GM19351 (cell line): ENCODE measurements at regions not wholly inside any gene's neighbourhood (a gene's known extent, or its start where the extent isn't known, plus 50 kb on each side); places are given as distances from the start of the nearest gene placed in this dataset.
"Not testable (repeated sequence)": the region's sequence is repeated elsewhere in the genome, so short reads cannot be mapped to it uniquely, and the experiment has no call there.

Experiments
- ATAC-seq: cut with Tn5 transposase; IDR thresholded peaks from one replicate; pipeline ENCODE4 v1.9.1; 2021; ENCODE audit warnings: mild to moderate bottlenecking, moderate library complexity; ENCODE audit not compliant: unreplicated experiment

DNA sequence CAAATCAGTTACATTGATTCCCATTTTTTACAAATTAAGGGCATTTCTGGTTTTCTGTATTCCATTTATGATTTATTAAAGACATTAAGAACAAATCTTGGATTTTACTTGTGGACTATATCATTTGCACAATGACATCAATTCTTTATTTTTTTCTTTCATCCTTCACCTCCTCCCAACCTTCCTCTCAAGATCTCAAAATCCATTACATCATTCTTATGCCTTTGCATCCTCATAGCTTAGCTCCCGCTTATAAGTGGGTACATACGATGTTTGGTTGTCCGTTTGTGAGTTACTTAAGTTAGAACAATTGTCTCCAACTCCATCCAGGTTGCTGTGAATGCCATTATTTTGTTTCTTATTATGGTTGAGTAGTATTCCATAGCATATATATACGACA, 752.8 kb downstream of the CD109 start:
- ATAC-seq: no peak

DNA sequence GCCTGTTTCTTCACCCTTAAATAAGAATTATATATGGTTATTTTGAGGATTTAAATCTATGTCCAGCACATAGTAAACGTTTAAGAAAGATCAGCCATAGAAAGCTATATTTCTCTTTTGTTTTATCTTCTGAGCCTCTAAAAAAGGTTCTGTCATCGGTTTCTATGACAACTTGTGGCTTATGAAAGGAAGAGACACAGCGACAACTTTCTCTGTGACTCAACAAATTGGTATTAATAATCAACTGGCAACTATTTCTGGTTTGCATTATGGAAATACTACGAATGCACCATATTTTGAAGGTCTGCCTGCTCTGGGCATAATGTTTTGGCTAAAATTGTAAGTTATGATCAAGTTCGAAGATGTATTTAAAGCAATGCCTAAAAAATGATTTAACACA, 751.0 kb downstream of the CD109 start:
- ATAC-seq: peak; percentile 86

DNA sequence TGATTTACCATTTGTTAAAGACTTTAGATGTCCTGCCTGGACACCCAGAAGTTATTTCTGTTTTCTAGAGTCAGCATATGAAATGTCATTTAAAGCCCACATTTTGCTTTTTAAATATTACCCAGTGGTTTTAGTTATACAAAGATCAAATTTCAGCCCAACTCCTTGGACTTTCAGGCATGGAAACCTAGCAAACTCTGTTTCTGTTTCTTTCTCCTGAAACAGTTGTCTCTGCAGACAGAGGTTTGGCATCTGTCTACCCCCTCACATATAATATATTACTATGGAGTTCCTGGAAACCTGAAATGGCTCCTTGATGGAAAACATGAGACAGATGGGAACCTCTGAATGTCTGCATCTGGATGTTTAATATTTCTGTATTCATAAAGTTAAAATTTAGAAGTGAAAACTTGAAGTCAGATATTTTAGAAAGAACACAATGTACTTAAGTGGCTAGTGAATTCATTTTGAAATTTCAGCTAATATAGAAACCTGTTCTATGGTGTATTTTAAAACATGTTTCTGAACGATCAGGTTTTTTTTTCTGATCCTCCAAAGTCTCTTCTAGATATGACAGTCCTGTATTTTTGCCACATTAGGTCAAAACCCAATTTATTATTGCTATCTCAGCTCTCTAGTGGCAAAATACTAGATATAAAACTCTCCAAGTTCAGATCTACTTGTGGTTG, 743.3 kb downstream of the CD109 start:
- peak; percentile 74 for ATAC-seq

DNA sequence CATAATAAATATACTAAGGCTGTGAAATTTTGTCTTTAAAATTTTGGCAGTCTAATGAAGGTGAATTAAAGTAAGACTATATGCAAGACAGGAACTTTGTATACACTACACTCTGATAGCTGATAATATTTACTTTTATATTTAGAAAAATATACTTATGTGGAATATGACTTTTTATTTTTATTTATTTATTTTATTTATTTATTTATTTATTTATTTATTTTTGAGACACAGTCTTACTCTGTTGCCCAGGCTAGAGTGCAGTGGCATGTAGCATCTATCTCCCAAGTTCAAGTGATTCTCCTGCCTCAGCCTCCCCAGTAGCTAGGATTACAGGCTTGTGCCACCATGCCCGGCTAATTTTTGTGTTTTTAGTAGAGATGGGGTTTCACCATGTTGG, 742.4 kb downstream of the CD109 start:
- ATAC-seq: not testable (repeated sequence)

DNA sequence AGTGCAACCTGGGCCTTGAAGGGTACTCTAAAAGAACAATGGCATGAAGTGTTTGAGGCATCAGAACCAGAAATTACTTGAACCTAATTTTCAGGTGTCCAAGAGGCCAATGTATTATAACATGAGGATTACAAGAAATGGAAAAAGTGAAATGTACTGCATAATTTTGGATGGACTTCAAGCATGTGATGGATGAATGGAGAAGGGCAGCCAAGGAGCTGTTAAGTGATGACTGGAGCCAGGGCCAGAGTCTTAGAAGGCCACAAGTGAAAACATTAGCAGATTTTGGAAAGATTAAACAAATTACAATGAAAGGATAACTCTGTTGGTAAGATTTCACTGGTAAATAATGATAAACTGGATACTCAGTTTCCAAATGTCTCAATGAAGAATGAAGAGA, 738.2 kb downstream of the CD109 start:
- no peak for ATAC-seq

DNA sequence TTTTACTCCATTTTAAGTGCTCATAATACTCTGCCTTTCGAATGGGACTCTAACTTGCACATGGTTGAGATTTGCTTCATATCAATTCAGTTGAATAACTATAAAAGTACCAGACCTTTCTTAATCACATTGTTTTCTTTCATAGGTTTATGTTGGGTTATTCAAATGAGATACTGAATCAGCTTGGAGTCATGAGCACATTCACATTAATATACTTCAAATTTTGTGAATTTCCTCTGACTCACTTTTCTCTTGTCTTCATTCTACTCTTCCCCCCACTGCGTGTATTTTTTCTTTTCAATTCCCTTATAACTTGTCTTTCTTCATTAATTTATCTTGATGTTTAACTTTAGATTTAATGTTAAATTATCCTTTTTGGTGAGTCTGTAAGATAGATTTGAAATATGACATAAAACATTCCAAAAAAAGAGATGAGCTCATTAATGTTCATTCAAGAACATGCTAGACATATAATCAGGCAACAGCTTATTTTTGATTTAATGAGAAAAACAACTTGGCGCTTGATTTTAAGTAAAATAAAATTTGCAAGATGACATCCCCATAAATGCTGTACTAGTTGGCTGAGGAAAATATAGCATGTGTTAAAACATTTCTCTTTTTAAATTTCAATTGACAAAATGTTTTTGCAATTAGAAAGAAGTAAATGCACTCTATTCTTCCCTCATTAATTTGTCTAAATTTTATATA, 736.0 kb downstream of the CD109 start:
- no peak for ATAC-seq

DNA sequence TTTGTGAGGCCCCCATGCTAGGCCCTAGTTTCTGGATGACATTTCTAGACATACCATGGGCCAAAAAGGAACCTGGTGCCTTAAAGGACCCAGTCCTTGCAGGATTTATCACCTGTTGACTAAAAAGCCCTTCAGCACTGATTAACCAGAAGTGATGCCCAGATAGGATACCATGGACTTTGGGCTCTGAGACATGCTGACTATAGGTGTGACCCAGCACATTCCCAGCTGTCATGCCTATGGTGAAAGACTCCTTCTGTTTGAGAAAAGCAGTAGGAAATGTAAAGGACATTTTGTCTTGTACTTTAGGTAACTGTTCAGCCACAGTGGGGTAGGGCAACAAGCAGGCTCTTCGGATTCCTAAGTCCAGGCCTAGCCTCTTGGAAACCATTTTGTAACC, 724.2 kb downstream of the CD109 start:
- no peak for ATAC-seq

DNA sequence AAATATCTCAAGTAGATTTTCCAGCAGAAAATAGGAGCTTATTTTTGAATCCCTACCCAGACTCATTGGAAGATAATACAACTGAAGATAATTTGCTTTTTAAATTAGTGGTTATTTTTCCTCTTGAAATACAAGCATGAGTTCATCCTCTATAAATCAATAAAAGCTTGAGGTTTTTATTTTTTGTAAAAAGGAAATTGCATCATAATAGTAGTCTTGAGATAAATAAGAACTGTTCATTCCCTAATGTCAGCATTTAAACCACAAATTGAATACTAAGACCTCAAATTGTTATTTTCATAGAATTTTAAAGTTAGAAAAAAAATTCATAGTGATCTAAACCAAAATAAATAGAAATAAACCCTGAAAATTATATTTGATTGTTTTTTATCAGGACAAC, 719.1 kb downstream of the CD109 start:
- no peak for ATAC-seq

DNA sequence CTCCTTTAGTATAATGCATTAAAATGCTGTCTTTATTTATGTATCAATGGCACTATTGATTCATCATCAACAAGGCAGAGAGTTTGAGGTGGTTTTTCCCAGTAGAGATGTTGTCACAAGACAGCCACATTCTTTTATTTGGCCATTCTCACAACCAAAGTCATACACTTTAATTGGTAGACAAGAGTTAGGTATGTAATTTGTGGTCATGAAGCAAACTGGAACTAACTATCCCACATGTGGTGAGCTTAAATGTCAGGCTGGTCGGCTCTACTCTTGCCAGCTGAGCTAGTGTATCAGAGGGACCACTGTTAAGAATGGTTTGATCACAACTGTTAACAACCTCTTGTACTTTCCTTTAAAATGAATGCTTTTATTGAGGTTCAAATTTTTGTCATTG, 714.6 kb downstream of the CD109 start:
- no peak for ATAC-seq

DNA sequence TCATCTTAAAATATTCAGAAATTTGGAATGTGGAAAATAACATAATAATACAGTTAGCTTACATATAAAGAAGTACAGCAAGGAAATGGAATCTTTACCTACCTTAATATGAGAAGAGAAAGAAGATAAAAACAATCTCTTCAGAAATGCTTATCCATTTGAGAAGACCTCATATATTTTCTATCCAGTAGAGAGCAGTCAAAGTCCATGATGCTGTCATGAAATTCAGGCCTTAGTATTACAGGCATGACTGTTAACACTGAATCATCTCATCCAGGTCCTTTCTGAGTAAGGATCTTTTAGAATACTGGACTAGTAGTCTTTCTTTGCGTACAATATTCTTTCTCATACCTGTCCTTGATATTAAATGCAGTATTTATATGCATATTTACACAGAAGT, 713.4 kb downstream of the CD109 start:
- peak; percentile 85 for ATAC-seq

DNA sequence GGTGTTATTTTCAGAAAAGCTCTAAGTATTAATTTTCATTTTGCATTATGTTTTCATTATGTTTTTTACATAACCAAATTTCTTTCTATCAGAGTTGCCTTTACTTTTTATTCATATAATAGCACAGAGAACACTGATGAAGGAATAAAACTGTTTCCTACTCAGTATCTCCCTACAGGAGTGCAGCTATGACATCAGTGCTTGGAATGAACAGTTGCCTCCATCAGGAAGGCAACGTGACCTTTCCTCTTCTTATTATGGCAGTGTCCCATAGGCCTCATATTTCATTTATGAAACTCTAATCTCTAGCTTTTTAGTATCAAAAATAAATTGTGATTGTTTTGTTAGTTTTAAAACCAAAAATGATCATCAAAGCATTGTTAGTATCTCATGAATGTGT, 712.8 kb downstream of the CD109 start:
- ATAC-seq: no peak

DNA sequence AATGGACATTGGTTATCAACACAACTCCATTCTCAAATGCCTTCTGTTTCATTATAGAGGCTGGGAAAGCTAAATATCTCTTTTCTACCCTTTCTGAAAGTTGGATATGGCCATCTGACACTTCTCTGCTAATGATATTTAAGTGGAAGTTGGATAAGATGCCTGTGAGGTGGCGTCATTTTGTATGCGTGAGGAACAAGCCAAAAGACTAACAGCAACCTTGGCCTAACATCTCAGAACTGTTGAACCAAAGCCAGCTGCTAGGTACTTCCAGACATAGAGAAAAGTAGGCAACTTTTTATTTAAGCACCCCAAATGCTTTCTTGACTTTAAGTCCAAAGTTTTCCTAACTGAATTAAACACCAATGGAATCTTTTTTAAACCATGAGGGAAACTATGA, 708.4 kb downstream of the CD109 start:
- no peak for ATAC-seq

DNA sequence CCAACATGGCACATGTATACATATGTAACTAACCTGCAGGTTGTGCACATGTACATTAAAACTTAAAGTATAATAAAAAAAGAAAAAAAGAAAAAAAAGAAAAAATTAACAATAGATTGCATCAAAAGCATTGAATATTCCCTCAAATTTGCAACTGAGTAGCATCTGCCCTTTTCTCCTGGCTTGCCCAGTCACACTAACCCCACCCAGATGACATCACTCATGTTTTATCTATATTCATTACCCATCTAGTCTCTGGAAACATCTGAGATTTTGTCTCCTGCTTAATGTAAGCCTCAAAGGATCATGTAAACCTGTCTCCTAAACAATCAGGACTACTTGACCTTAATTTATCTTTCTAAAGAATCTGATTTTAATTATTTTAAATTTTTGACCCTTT, 706.8 kb downstream of the CD109 start:
- ATAC-seq: no peak

DNA sequence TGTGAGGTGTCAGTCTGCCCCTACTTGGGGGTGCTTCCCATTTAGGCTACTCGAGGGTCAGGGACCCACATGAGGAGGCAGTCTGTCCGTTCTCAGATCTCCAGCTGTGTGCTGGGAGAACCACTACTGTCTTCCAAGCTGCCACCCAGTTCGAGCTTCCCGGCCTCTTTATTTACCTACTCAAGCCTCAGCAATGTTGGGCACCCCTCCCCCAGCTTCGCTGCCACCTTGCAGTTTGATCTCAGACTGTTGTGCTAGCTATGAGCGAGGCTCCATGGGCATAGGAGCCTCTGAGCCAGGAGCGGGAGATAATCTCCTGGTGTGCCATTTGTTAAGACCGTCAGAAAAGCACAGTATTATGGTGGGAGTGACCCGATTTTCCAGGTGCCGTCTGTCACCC, 682.4 kb downstream of the CD109 start:
- ATAC-seq: not testable (repeated sequence)

DNA sequence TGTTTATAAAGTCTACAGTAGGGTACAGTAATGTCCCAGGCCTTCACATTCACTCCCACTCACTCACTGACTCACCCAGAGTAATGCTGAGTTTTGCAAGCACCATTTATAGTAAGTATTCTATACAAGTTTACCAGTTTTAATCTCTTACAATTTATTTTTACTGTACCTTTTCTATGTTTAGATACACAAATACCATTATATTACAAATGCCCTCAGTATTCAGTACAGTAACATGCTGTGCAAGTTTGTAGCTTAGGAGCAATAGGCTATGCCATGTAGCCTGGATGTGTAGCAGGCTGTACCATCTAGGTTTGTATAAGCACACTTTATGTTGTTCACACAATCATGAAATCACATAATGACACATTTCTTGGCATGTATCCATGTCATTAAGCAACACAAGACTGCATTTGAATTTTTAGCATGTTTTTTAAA, 673.6 kb downstream of the CD109 start:
- ATAC-seq: no peak

DNA sequence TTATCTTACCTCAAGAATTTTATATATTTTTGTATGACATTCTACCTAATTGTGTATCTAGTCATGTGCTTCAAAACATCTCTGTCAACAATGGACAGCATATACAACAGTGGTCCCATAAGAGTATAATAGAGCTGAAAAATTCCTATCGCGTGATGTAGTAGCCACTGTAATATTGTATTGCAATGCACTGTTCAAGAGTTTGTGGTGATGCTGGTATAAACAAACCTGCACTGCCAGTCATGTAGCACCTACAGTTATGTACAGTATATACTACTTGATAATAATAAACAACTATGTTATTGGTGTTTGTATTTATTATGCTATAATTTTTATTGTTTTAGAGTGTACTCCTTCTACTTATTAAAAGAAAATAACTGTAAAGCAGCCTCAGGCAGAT, 672.7 kb downstream of the CD109 start:
- ATAC-seq: no peak

DNA sequence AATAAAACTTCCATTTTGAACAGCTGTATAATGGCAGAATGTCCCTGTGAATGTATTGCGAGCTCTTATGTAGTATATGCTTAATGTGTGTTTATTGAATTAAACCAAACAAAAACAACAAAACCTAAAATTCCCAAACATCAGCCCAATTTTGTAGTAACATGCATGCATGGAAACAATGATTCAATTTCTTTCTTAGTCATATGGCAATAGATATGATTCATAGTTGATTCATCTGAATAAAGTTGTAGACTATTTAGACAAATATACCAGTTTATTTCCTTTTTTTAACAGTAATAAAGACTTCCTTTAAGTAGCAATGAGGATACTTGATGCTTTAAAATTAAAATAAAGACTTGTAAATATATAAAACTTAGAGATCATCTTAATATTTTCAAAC, 670.6 kb downstream of the CD109 start:
- no peak for ATAC-seq

DNA sequence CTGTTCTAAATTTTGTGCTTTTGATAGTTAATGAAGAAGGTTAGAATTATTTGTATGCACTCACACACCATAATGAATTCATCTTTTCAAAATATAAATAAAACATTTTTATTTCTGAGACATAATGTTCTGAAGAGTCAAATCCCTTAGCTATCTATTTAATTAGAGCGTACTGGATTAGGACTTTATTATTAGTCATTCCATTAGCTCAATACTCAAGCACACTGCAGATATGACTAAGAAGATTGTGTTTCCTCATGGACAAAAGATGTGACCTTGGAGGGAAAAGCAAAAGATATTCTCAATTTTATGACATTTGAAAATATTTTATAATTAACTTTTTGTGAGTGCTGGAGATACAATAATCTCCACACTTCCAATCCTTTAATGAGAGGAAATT, 666.4 kb downstream of the CD109 start:
- ATAC-seq: no peak

DNA sequence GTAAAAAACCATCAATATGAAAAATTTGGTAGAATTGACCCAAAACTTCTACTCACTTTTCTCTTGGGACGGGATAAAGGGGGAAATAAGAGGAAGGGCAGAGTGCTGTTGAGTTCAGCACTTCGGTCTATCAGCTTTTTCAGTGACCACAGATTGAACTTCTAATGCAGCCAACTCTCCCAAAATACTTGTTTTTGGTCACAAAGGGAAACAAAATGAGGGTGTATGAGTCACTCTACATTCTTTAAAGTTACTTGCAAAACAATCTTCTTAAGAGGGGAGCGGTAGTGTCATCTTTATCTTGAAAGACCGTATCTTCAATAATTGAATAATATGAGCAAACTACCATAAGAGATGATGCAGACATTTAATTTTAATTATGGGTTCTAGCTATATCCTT, 661.3 kb downstream of the CD109 start:
- no peak for ATAC-seq

DNA sequence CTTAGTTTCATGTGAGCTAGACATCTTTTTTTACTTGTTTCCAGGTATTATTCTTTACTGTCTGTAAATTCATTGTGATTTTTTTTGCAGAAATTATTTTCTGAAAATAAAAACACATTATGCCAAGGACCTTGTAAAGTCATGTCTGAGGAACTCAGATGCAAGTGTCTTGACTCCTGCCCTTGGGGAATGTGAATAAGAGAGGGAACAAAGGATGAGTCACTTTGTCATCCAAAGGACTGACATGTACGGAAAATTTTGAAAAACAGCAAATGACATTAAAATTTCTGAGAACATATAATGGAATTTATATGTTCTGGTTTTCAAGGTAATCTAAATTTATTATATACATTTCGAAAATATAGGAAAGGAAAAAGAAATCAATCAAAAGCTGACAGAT, 660.4 kb downstream of the CD109 start:
- ATAC-seq: no peak

DNA sequence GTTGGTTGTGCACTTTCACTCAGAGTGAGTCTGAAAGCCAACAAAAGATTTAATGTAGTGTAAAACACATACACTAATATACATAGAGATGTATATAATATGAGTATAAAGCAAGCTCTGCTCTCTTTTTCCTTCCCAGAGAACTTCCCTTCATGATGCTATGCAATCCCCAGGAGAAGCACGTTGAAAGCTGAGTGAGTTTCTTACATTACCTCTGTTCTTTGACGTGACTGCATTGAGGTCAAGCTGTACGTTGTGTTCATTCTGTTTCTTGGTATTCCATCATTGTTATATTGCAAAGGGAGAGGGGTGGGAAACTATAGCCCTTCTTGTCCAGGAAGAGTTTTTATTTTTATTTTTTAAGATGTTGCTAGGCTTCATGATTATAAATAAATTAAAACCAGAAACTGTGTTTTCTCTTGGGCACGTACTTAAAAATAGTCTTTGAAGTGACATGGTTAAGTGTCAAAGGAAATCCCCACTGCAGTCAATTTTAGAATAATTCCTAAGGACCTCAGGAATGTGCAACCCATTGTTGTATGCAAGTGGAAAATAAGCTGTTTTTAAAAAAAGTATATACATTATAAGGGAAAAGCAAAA, 651.0 kb downstream of the CD109 start:
- ATAC-seq: no peak

DNA sequence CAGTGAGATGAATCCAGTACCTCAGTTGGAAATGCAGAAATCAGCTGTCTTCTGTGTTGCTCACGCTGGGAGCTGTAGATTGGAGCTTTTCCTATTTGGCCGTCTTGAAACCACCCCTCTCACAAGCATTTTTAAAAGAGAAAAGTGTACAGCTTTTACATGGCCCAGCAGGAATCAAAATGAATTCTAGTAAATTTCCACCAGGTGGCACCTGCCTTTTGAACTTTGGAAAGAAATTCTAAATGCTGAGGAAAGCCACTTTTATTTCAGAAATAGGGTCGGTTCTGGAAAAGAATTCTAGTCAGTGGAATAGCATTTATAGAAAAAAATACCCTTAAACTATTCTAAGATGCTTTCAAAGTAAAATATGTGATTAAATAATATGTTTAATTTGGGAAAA, 647.8 kb downstream of the CD109 start:
- no peak for ATAC-seq
